Activated T-helper 2 cell treated with anti-CD3 and anti-CD28 coated beads, Interferon-gamma antibody, Interleukin-2, Interleukin-4, amounts not matched to agents 10 μg/mL and 5 μg/mL and 100 μg/mL, durations not matched to agents 14 hours and 24 hours and 36 hours (primary cell): ENCODE measurements at regions not wholly inside any gene's neighbourhood (a gene's known extent, or its start where the extent isn't known, plus 50 kb on each side); places are given as distances from the start of the nearest gene placed in this dataset.
"Not testable (repeated sequence)": the region's sequence is repeated elsewhere in the genome, so short reads cannot be mapped to it uniquely, and the experiment has no call there.

ENCODE experiments used
- DNase-seq: peaks from one replicate; pipeline ENCODE4 v3.0.0; 2021; ENCODE audit warnings: low spot score
- H3K27ac Mint-ChIP-seq: one replicate; pipeline ENCODE4 v1.8.0; 2021; ENCODE audit warnings: mixed read lengths
- H3K27me3 Mint-ChIP-seq: one replicate; pipeline ENCODE4 v1.8.0; 2021; ENCODE audit warnings: low read depth, mixed read lengths
- H3K36me3 Mint-ChIP-seq: one replicate; pipeline ENCODE4 v1.8.0; 2021; ENCODE audit warnings: low read depth, mixed read lengths
- H3K4me1 Mint-ChIP-seq: one replicate; pipeline ENCODE4 v1.8.0; 2021; ENCODE audit warnings: low read depth, mixed read lengths
- H3K4me3 Mint-ChIP-seq: one replicate; pipeline ENCODE4 v1.8.0; 2021; ENCODE audit warnings: low read depth, mild to moderate bottlenecking, moderate library complexity, mixed read lengths
- H3K9me3 Mint-ChIP-seq: one replicate; pipeline ENCODE4 v1.8.0; 2021; ENCODE audit warnings: mixed read lengths
- intact Hi-C: fragments of 100-400 bp; cut with micrococcal nuclease; formaldehyde crosslinking; loops from one replicate; pipeline ENCODE4 v1.15.1; 2023

DNA sequence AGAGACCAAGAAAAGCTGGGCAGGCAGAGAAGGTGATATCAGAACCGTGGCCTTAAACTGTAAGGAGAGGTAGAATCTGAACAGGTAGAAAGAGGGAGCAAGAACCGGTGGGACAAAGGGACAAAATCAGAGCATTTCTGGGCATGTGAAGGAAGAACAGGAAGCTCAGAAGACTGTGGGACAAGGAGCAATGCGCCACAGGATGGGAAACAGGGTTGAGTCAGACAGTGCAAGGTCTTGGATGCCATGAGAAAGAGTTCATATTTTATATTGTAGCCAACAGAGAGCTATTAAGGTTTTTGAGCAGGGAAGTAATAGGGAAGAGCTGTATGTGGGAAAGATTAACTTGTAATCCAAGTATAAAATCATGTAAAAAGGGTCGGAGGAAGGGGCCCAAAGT is 106.4 kb upstream of the UGP2 start:
- no peak for DNase-seq
- no peaks in the 10 kb centered on the region for H3K4me1 Mint-ChIP-seq
- H3K27me3 Mint-ChIP-seq: peaks cover 9% of the 10 kb centered on the region
- intact Hi-C loops: no loop called here
- H3K36me3 Mint-ChIP-seq: no peaks in the 10 kb centered on the region
- H3K27ac Mint-ChIP-seq: no peak overlapping the region
- H3K4me3 Mint-ChIP-seq: no peak overlapping the region
- H3K9me3 Mint-ChIP-seq: no peaks in the 10 kb centered on the region

- Mint-ChIP-seq H3K36me3 (no peaks in the 10 kb centered on the region), H3K27ac (no peak overlapping the region), H3K9me3 (no peaks in the 10 kb centered on the region), H3K27me3 (peaks cover 10% of the 10 kb centered on the region), H3K4me3 (no peak overlapping the region), H3K4me1 (no peaks in the 10 kb centered on the region)
- no peak for DNase-seq
- intact Hi-C loops: no loop called here
These were observed 105.8 kb upstream of the UGP2 start for GRCh38 chr2:63735931-63736330.

- no peak overlapping the region for H3K4me3 Mint-ChIP-seq
- intact Hi-C loops: no loop called here
These were observed 105.3 kb upstream of the UGP2 start for GRCh38 chr2:63736354-63736753.

DNA sequence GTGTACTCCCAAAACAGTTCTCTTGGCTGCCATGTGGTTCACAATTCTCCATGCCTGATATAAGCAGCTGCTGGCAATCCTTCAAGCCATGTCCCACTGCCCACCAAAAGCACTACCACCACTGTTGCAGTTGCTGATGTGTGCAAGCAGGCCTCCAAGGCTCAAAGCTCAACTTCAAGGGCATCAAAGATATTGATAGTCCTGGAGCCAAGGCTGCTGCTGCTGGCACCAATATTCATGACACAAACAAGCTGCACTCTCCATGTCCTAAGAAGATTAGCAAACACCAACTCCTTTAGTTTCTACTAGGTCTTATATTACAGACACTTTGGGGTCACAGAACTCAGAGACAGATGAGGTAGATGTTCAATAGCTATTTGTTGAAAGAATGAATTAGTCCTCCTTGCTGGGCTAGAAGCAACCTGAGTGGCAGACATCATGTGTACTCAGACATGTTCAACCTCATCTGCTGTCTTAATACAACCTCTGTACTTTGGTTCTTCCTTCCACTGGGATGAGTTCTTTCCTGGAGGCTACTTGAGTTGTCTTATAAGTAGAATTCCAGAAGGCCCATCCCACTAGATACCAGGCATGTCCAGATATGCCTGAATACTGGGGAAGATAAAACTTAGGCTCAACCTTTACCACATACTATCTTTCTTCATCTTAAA is 104.5 kb upstream of the UGP2 start:
- no peak overlapping the region for H3K4me3 Mint-ChIP-seq
- H3K4me1 Mint-ChIP-seq: no peaks in the 10 kb centered on the region
- intact Hi-C loops: no loop called here
- DNase-seq: no peak
- H3K9me3 Mint-ChIP-seq: no peaks in the 10 kb centered on the region
- H3K27ac Mint-ChIP-seq: no peak overlapping the region
- H3K36me3 Mint-ChIP-seq: no peaks in the 10 kb centered on the region
- H3K27me3 Mint-ChIP-seq: peaks cover 13% of the 10 kb centered on the region

More at GRCh38 chr2:63736354-63736753, 105.3 kb upstream of the UGP2 start:
- Mint-ChIP-seq H3K27me3 (peaks cover 10% of the 10 kb centered on the region), H3K9me3 (no peaks in the 10 kb centered on the region), H3K36me3 (no peaks in the 10 kb centered on the region), H3K4me1 (no peaks in the 10 kb centered on the region), H3K27ac (no peak overlapping the region)
- no peak for DNase-seq

DNA sequence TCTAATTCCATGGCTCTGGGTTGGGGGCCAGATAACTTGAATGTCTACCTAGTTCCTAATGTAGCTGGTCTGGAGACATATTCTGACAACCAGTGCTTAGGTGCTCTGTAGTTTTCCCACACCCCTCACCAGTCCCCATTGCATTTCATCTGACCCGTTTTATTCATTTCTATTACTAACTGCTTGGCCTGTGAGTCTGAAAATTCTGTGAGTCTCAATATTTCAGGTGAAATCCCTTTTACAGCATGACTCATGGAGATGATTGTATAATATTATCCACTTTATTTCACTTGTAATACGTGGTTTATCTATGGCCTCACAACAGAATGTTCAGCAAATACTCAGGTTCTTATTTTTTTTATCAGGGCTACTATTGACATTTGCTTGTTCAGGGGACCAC is 103.7 kb upstream of the UGP2 start:
- intact Hi-C loops: no loop called here
- Mint-ChIP-seq H3K9me3 (no peaks in the 10 kb centered on the region), H3K36me3 (no peaks in the 10 kb centered on the region), H3K4me1 (no peaks in the 10 kb centered on the region), H3K4me3 (no peak overlapping the region), H3K27me3 (peaks cover 11% of the 10 kb centered on the region), H3K27ac (no peak overlapping the region)
- no peak for DNase-seq

DNA sequence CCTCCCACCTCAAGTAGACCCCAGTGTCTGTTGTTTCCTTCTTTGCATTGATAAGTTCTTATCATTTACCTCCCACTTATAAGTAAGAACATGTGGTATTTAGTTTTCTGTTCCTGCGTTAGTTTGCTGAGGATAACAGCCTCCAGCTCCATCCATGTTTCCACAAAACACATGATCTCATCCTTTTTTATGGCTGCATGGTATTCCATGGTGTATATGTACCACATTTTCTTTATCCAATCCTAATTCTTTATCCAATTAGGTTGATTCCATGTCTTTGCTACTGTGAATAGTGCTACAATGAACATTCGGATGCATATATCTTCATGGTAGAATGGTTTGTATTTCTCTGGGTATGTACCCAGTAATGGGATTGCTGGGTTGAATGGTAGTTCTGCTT is 102.5 kb upstream of the UGP2 start:
- H3K36me3 Mint-ChIP-seq, DNase-seq, H3K4me1 Mint-ChIP-seq, H3K4me3 Mint-ChIP-seq, H3K27ac Mint-ChIP-seq, intact Hi-C loops, H3K9me3 Mint-ChIP-seq: not testable (repeated sequence)
- peaks cover 15% of the 10 kb centered on the region for H3K27me3 Mint-ChIP-seq

DNA sequence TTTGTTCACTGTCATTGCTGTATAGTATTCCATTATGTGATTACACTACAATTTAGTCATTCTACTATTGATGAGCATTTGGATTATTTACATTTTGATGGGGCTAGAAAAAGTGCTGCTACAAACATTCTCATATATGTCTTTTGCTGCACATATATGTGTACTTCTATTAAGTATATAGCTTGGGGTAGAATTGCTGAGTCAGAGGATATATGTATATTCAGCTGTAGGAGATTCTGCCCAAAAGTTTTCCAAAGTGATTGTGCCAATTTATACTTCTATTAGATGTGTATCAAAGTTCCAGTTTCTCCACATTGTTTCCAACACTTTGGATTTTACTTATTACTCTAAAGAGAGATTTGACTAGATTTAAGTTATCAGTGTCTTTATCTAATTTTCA is 101.7 kb upstream of the UGP2 start:
- DNase-seq: no peak
- no peaks in the 10 kb centered on the region for H3K9me3 Mint-ChIP-seq
- intact Hi-C loops: no loop called here
- peaks cover 18% of the 10 kb centered on the region for H3K27me3 Mint-ChIP-seq
- H3K27ac Mint-ChIP-seq: no peak overlapping the region
- H3K4me3 Mint-ChIP-seq: no peak overlapping the region
- H3K4me1 Mint-ChIP-seq: no peaks in the 10 kb centered on the region
- H3K36me3 Mint-ChIP-seq: no peaks in the 10 kb centered on the region

DNA sequence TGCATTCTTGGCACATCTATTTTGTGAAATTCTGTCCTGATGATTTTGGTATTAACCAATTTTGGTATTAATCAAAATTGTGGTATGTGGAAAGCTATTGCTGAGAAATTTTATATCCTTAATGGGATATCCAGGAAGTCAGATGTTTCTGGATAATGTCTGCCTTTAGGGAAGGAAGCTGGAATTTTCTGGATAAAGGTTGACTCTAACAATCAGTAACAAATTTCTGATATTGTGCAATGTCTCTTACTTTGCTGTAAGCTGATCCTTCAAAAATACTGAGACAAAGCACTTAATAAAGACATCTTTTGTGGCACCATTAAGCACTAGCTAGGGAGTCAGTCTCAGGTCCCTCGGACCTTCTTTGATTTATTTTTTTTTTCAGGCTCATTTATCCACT is 100.8 kb upstream of the UGP2 start:
- Mint-ChIP-seq H3K27ac (no peak overlapping the region), H3K27me3 (peaks cover 18% of the 10 kb centered on the region), H3K36me3 (no peaks in the 10 kb centered on the region), H3K9me3 (no peaks in the 10 kb centered on the region), H3K4me1 (no peaks in the 10 kb centered on the region), H3K4me3 (no peak overlapping the region)
- DNase-seq: no peak
- intact Hi-C loops: no loop called here

DNA sequence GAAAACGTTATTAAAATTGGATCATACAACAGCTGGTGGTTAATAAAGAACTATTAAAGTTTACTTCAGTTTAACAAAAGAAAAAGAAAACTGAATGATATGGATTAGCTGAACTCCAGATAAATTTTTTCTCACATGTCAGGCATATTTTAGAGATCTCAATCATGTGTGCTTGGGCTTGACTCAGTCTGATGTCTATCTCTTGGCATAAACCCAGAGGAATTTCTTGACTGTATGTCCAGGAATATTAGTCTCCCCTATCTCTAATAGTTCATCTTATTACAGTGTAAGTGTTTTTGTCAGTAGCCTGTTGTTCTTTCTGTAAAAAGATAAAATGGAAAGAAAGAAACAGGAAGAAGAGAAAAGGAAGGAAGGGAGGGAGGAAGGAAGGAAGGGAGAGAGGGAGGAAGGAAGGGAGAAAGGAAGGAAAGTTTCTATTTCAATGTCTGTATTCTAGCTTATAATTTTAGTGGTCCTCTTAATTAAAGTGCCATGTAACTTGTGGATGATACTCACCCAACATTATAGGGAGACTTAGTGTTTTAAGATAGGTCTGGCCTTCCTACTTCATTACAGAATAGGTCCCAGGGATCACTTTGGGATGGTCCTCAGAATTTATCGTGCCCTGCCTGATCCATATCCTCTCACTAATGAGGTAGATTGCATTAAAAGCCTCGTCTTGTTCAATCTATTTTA is 99.7 kb upstream of the UGP2 start:
- H3K36me3 Mint-ChIP-seq: no peaks in the 10 kb centered on the region
- H3K9me3 Mint-ChIP-seq: peaks cover 4% of the 10 kb centered on the region
- intact Hi-C loops: no loop called here
- H3K27me3 Mint-ChIP-seq: peaks cover 18% of the 10 kb centered on the region
- DNase-seq: no peak
- no peaks in the 10 kb centered on the region for H3K4me1 Mint-ChIP-seq
- H3K27ac Mint-ChIP-seq: no peak overlapping the region
- no peak overlapping the region for H3K4me3 Mint-ChIP-seq

- H3K36me3 Mint-ChIP-seq: no peaks in the 10 kb centered on the region
- H3K27ac Mint-ChIP-seq: no peak overlapping the region
- intact Hi-C loops: no loop called here
- no peak overlapping the region for H3K4me3 Mint-ChIP-seq
- H3K9me3 Mint-ChIP-seq: peaks cover 6% of the 10 kb centered on the region
- peaks cover 18% of the 10 kb centered on the region for H3K27me3 Mint-ChIP-seq
- no peaks in the 10 kb centered on the region for H3K4me1 Mint-ChIP-seq
- no peak for DNase-seq
These were observed 99.1 kb upstream of the UGP2 start for GRCh38 chr2:63742580-63742976.

GRCh38 chr2:63743170-63743981 is 98.3 kb upstream of the UGP2 start:
- peaks cover 18% of the 10 kb centered on the region for H3K27me3 Mint-ChIP-seq
- intact Hi-C loops: no loop called here
- H3K27ac Mint-ChIP-seq: no peak overlapping the region
- no peak overlapping the region for H3K4me3 Mint-ChIP-seq
- H3K9me3 Mint-ChIP-seq: peaks cover 6% of the 10 kb centered on the region
- DNase-seq: no peak
- H3K36me3 Mint-ChIP-seq: no peaks in the 10 kb centered on the region
- no peaks in the 10 kb centered on the region for H3K4me1 Mint-ChIP-seq

GRCh38 chr2:63743982-63744966 is 97.4 kb upstream of the UGP2 start:
- Mint-ChIP-seq H3K27ac (no peak overlapping the region), H3K9me3 (peaks cover 6% of the 10 kb centered on the region), H3K36me3 (no peaks in the 10 kb centered on the region), H3K4me1 (no peaks in the 10 kb centered on the region), H3K27me3 (peaks cover 24% of the 10 kb centered on the region), H3K4me3 (no peak overlapping the region)
- intact Hi-C loops: no loop called here
- no peak for DNase-seq
